Posterior cingulate gyrus (tissue), 11 donors: ENCODE measurements at regions not wholly inside any gene's neighbourhood (a gene's known extent, or its start where the extent isn't known, plus 50 kb on each side); places are given as distances from the start of the nearest gene placed in this dataset.

Source experiments
- DNase-seq, 10 donors: peaks; one replicate each; pipeline versions ENCODE4 v3.0.0 to v3.0.0-alpha.2; 2020 to 2021; ENCODE audit warnings: mixed read lengths in 3 of 10
- intact Hi-C: fragments of 100-400 bp; cut with DNase I; formaldehyde crosslinking; loops from one replicate; pipeline ENCODE4 v1.15.1; 2023

- DNase-seq, result no peak
- intact Hi-C loops, result no loop called here
Observed at GRCh38 chr18:6639305-6639704, 90.2 kb upstream of the ARHGAP28 start.

- intact Hi-C loops, result no loop called here
- no peak for DNase-seq
Observed at GRCh38 chr18:6644836-6645627, 84.5 kb upstream of the ARHGAP28 start.

- DNase-seq, result no peak
- intact Hi-C loops, result no loop called here
Observed at GRCh38 chr18:6646801-6647200, 82.7 kb upstream of the ARHGAP28 start.

GRCh38 chr18:6648581-6648980 lies 80.9 kb upstream of the ARHGAP28 start:
- no peak for DNase-seq
- intact Hi-C loops, result no loop called here

- no peak for DNase-seq
Observed at GRCh38 chr18:6649421-6650126, 79.9 kb upstream of the ARHGAP28 start.

GRCh38 chr18:6650127-6650507 lies 79.4 kb upstream of the ARHGAP28 start:
- intact Hi-C loops, result no loop called here
- DNase-seq, result no peak

More at GRCh38 chr18:6649421-6650126, 79.9 kb upstream of the ARHGAP28 start:
- intact Hi-C loops, result no loop called here

- DNase-seq, result no peak
- intact Hi-C loops, result no loop called here
Observed at GRCh38 chr18:6650747-6651146, 78.8 kb upstream of the ARHGAP28 start.

- DNase-seq, result no peak
- intact Hi-C loops, result no loop called here
Observed at GRCh38 chr18:6652098-6652497, 77.4 kb upstream of the ARHGAP28 start.

- intact Hi-C loops, result no loop called here
- DNase-seq, result peak in 1 of 10 donors; percentile 75
Observed at GRCh38 chr18:6653880-6654279, 75.6 kb upstream of the ARHGAP28 start.

- no peak for DNase-seq
- intact Hi-C loops, result no loop called here
Observed at GRCh38 chr18:6659963-6660725, 69.4 kb upstream of the ARHGAP28 start.

- DNase-seq, result no peak
- intact Hi-C loops, result no loop called here
Observed at GRCh38 chr18:6661692-6662415, 67.7 kb upstream of the ARHGAP28 start.

GRCh38 chr18:6666012-6666685 lies 63.4 kb upstream of the ARHGAP28 start:
- DNase-seq, result no peak
- intact Hi-C loops, result no loop called here

- DNase-seq, result no peak
- intact Hi-C loops, result no loop called here
Observed at GRCh38 chr18:6668836-6669235, 60.7 kb upstream of the ARHGAP28 start.

- no peak for DNase-seq
- intact Hi-C loops, result no loop called here
Observed at GRCh38 chr18:6672821-6673308, 56.7 kb upstream of the ARHGAP28 start.

GRCh38 chr18:6677086-6677485 lies 52.4 kb upstream of the ARHGAP28 start:
- intact Hi-C loops, result no loop called here
- DNase-seq, result no peak

- intact Hi-C loops, result no loop called here
- DNase-seq, result no peak
Observed at GRCh38 chr18:6679201-6679600, 50.3 kb upstream of the ARHGAP28 start.
